Mesothelial cell of epicardium (in vitro differentiated cells): ENCODE measurements at regions not wholly inside any gene's neighbourhood (a gene's known extent, or its start where the extent isn't known, plus 50 kb on each side); places are given as distances from the start of the nearest gene placed in this dataset.

Experiments
- DNase-seq, 2 experiments: peaks; one replicate each; pipeline ENCODE4 v3.0.0; 2021; ENCODE audit warnings: low spot score in 2 of 2; ENCODE audit not compliant: unreplicated experiment in 2 of 2
- H3K27ac Mint-ChIP-seq: 2 replicates; pipeline ENCODE4 v1.8.0; 2021; ENCODE audit warnings: mixed read lengths
- H3K27me3 Mint-ChIP-seq: 2 replicates; pipeline ENCODE4 v1.8.0; 2021; ENCODE audit warnings: low read depth, mixed read lengths
- H3K36me3 Mint-ChIP-seq: 2 replicates; pipeline ENCODE4 v1.8.0; 2021; ENCODE audit warnings: mixed read lengths
- H3K4me1 Mint-ChIP-seq: 2 replicates; pipeline ENCODE4 v1.8.0; 2021; ENCODE audit warnings: mixed read lengths
- H3K4me3 Mint-ChIP-seq: 2 replicates; pipeline ENCODE4 v1.8.0; 2021; ENCODE audit warnings: mild to moderate bottlenecking, moderate library complexity, mixed read lengths
- H3K9me3 Mint-ChIP-seq: 2 replicates; pipeline ENCODE4 v1.8.0; 2021; ENCODE audit warnings: mixed read lengths
- CTCF ChIP-seq: fragments of 200-600 bp; sonication (generic); IDR thresholded peaks from one replicate; pipeline ENCODE4 v1.5.0; 2021; ENCODE audit warnings: antibody characterized with exemption; ENCODE audit not compliant: unreplicated experiment

- no peak for TF ChIP-seq CTCF
- no peaks in the 10 kb centered on the region for H3K27me3 Mint-ChIP-seq
- H3K9me3 Mint-ChIP-seq, result peaks cover 14% of the 10 kb centered on the region
- H3K27ac Mint-ChIP-seq, result no peak overlapping the region
- no peaks in the 10 kb centered on the region for H3K36me3 Mint-ChIP-seq
- DNase-seq, result no peak
- H3K4me1 Mint-ChIP-seq, result no peaks in the 10 kb centered on the region
- no peak overlapping the region for H3K4me3 Mint-ChIP-seq
These were observed 50.0 kb downstream of the SOD2 start for GRCh38 chr6:159642995-159643394.

- Mint-ChIP-seq H3K27ac (no peak overlapping the region), H3K4me3 (no peak overlapping the region), H3K27me3 (no peaks in the 10 kb centered on the region), H3K4me1 (no peaks in the 10 kb centered on the region), H3K9me3 (peaks cover 16% of the 10 kb centered on the region), H3K36me3 (no peaks in the 10 kb centered on the region)
- DNase-seq, result no peak
- no peak for TF ChIP-seq CTCF
These were observed 50.6 kb downstream of the SOD2 start for GRCh38 chr6:159642481-159642880.

- Mint-ChIP-seq H3K4me1 (no peaks in the 10 kb centered on the region), H3K27me3 (no peaks in the 10 kb centered on the region), H3K27ac (no peak overlapping the region), H3K36me3 (no peaks in the 10 kb centered on the region), H3K4me3 (no peak overlapping the region), H3K9me3 (peaks cover 16% of the 10 kb centered on the region)
- TF ChIP-seq CTCF, result no peak
- no peak for DNase-seq
These were observed 52.1 kb downstream of the SOD2 start for GRCh38 chr6:159640722-159641482.

- H3K4me3 Mint-ChIP-seq, result no peak overlapping the region
- no peaks in the 10 kb centered on the region for H3K4me1 Mint-ChIP-seq
- H3K9me3 Mint-ChIP-seq, result peaks cover 16% of the 10 kb centered on the region
- no peak for DNase-seq
- TF ChIP-seq CTCF, result no peak
- no peaks in the 10 kb centered on the region for H3K27me3 Mint-ChIP-seq
- H3K27ac Mint-ChIP-seq, result no peak overlapping the region
- H3K36me3 Mint-ChIP-seq, result no peaks in the 10 kb centered on the region
These were observed 52.7 kb downstream of the SOD2 start for GRCh38 chr6:159640322-159640721.

- H3K27ac Mint-ChIP-seq, result no peak overlapping the region
- H3K27me3 Mint-ChIP-seq, result no peaks in the 10 kb centered on the region
- DNase-seq, result no peak
- H3K4me3 Mint-ChIP-seq, result no peak overlapping the region
- H3K9me3 Mint-ChIP-seq, result peaks cover 16% of the 10 kb centered on the region
- no peak for TF ChIP-seq CTCF
- H3K4me1 Mint-ChIP-seq, result no peaks in the 10 kb centered on the region
- H3K36me3 Mint-ChIP-seq, result no peaks in the 10 kb centered on the region
These were observed 53.3 kb downstream of the SOD2 start for GRCh38 chr6:159639721-159640120.
